Prostate gland (tissue), 2 donors: ENCODE measurements at regions not wholly inside any gene's neighbourhood (a gene's known extent, or its start where the extent isn't known, plus 50 kb on each side); places are given as distances from the start of the nearest gene placed in this dataset.

Experiments used
- DNase-seq: peaks from one replicate; pipeline ENCODE4 v3.0.0-alpha.2; 2019; ENCODE audit warnings: low spot score
- H3K27ac ChIP-seq, 2 donors: fragments of 200-600 bp; sonication (generic); 2 replicates each; pipeline ENCODE4 v1.5.1; 2017 to 2019
- H3K27me3 ChIP-seq: fragments of 200-600 bp; sonication (generic); replicated peaks from 2 replicates; pipeline ENCODE4 v1.5.1; 2019; ENCODE audit not compliant: insufficient read depth
- H3K36me3 ChIP-seq, 2 donors: fragments of 200-600 bp; sonication (generic); 1 replicate in 1 of 2; 2 replicates in 1 of 2; pipeline versions ENCODE4 v1.5.1 to v1.8.1; 2017 to 2019
- H3K4me1 ChIP-seq: fragments of 200-600 bp; sonication (generic); replicated peaks from 2 replicates; pipeline ENCODE4 v1.5.1; 2019
- H3K4me3 ChIP-seq, 2 donors: fragments of 200-600 bp; sonication (generic); 2 replicates each; pipeline ENCODE4 v1.5.1; 2017 to 2019
- H3K9me3 ChIP-seq: fragments of 200-600 bp; sonication (generic); 2 replicates; pipeline ENCODE4 v1.5.1; 2017
- POLR2A ChIP-seq: fragments of 450-650 bp; IDR thresholded peaks from one replicate; pipeline ENCODE4 v1.6.1; 2016; ENCODE audit warnings: antibody characterized with exemption, mild to moderate bottlenecking
- POLR2AphosphoS5 ChIP-seq: sonication (generic); formaldehyde crosslinking; IDR thresholded peaks from one replicate; pipeline ENCODE4 v1.6.1; 2017; ENCODE audit warnings: antibody characterized with exemption
- WGBS: methylation state at CpG from one replicate; pipeline ENCODE4 v1.1.5; 2018; 5-methylcytosine and 5-hydroxymethylcytosine counted together
- intact Hi-C: fragments of 100-400 bp; cut with DNase I; formaldehyde crosslinking; loops from one replicate; pipeline ENCODE4 v1.14.2; 2022
- TF ChIP-seq, protein P1 (sequence below), 4 experiments: fragments of 200-600 bp in 2 of 4; fragments of 450-650 bp in 2 of 4; sonication (generic) in 2 of 4; IDR thresholded peaks; 1 replicate in 3 of 4; 2 replicates in 1 of 4; pipeline ENCODE4 v1.5.1; 2016 to 2019; ENCODE audit warnings: antibody characterized with exemption in 4 of 4, mild to moderate bottlenecking in 2 of 4, moderate library complexity in 2 of 4

DNA sequence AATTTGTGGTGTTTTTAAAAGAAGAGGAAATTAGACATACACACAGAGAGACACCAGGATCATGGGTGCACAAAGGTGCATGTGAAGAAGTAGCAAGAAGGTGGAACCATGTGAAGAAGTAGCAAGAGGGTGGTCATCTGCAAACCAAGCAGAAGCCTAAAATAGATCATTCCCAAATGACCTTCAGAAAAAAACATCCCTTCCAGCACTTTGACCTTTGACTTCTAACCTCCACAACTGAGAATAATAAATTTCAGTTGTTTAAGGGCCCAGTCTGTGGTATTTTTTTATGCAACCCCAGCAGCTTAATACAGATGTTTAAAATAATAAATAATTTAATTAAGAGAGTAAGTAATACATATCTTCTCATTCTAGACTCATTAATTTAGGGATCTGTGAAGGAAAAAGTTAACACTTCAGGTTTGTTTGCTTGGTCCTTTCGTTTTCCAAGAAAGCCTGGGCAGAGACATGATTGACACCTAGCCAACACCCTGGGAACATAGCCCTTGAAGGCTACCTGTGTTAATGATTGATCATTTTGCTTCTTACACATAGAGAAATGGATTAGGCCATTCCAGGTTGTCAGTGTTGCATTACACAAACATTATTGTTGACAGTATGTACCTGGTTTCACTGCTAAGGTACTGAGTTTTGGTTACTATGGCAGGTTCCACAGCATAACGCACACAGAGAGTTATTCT is 1331.2 kb upstream of the GBE1 start:
- DNase-seq = no peak
- Histone ChIP-seq H3K27ac (no peak overlapping the region), H3K27me3 (no peaks in the 10 kb centered on the region), H3K4me1 (no peaks in the 10 kb centered on the region), H3K36me3 (no peaks in the 10 kb centered on the region), H3K9me3 (no peaks in the 10 kb centered on the region), H3K4me3 (no peak overlapping the region)
- TF ChIP-seq POLR2AphosphoS5 (no peak), POLR2A (no peak)
- TF ChIP-seq, protein P1, sequence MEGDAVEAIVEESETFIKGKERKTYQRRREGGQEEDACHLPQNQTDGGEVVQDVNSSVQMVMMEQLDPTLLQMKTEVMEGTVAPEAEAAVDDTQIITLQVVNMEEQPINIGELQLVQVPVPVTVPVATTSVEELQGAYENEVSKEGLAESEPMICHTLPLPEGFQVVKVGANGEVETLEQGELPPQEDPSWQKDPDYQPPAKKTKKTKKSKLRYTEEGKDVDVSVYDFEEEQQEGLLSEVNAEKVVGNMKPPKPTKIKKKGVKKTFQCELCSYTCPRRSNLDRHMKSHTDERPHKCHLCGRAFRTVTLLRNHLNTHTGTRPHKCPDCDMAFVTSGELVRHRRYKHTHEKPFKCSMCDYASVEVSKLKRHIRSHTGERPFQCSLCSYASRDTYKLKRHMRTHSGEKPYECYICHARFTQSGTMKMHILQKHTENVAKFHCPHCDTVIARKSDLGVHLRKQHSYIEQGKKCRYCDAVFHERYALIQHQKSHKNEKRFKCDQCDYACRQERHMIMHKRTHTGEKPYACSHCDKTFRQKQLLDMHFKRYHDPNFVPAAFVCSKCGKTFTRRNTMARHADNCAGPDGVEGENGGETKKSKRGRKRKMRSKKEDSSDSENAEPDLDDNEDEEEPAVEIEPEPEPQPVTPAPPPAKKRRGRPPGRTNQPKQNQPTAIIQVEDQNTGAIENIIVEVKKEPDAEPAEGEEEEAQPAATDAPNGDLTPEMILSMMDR (IDR thresholded peaks at IDR 0.05) = no peak
- WGBS = 67% methylated on average over 2 of the region's 2 CpGs
- intact Hi-C loops = no loop called here

DNA sequence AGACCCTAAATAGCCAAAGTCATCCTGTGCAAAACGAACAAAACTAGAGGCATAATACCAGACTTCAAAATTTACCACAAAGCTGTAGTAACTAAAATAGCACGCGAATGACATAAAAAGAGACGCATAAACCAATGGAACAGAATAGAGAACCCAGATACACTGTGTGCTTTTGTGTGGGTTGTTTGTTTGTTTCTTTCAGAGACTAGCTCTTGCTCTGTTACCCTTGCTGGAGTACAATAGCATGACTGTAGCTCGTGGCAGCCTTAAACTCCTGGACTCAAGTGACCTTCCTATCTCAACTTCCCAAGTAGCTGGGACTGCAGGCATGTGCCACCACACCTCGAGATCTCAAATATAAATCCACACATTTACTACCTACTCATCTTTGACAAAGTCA is 1314.6 kb upstream of the GBE1 start:
- Histone ChIP-seq H3K27ac (no peak overlapping the region), H3K9me3 (no peaks in the 10 kb centered on the region), H3K36me3 (no peaks in the 10 kb centered on the region), H3K4me3 (no peak overlapping the region), H3K4me1 (no peaks in the 10 kb centered on the region), H3K27me3 (no peaks in the 10 kb centered on the region)
- TF ChIP-seq POLR2A (no peak), POLR2AphosphoS5 (no peak)
- TF ChIP-seq, protein P1 (IDR thresholded peaks at IDR 0.05) = no peak
- no peak for DNase-seq
- intact Hi-C loops = no loop called here
- 76% methylated on average over 6 of the region's 6 CpGs for WGBS

DNA sequence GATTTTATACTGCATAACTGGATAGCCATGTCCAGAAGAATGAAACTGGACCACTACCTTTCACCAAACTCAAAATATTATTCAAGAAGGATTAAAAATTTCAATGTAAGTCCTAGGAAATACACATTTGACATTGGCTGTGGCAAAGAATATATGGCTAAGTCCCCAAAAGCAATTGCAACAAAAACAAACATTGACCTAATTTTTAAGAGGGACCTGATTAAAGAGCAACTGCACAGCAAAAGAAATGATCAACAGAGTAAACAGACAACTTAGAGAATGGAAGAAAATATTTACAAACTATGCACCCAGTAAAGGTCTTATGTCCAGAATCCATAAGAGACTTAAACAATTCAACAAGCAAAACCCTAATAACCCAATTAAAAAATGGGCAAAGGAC is 1313.0 kb upstream of the GBE1 start:
- Histone ChIP-seq H3K9me3 (no peaks in the 10 kb centered on the region), H3K36me3 (no peaks in the 10 kb centered on the region), H3K4me3 (no peak overlapping the region), H3K27me3 (no peaks in the 10 kb centered on the region), H3K4me1 (no peaks in the 10 kb centered on the region), H3K27ac (no peak overlapping the region)
- TF ChIP-seq, protein P1 (IDR thresholded peaks at IDR 0.05) = no peak
- TF ChIP-seq POLR2A (no peak), POLR2AphosphoS5 (no peak)
- intact Hi-C loops = no loop called here
- DNase-seq = no peak

DNA sequence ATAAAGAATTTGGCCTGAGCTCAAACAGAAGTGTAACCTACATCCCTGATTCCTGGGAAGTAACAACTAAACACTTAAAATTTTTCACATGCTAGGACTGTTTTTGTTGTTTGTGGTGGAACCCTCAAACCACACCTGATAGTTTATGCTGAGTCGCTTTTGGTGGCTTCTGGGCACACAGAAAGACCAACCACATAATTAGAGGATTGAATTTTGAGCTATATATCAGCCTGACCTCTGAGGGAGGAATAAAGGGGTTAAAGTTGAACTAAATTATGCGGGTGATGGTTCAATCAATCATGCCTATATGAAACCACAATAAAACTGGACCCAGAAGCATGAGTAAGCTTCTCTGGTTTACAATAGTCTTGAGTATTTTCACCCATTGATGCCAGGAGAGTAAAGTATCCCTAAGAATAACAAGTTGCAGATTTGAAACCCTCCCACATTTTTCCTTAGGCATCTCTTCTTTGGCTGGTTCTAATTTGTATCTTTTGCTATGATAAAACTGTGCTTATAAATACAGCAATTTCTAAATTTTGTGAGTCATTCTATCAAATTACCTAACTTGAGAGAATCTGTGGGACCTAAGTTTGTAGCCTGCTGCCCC is 1304.5 kb upstream of the GBE1 start:
- no peak overlapping the region for H3K27ac ChIP-seq
- 76% methylated on average over 2 of the region's 2 CpGs for WGBS
- H3K27me3 ChIP-seq = no peaks in the 10 kb centered on the region
- no peaks in the 10 kb centered on the region for H3K36me3 ChIP-seq
- no peak overlapping the region for H3K4me3 ChIP-seq
- TF ChIP-seq POLR2A = no peak
- TF ChIP-seq, protein P1 (IDR thresholded peaks at IDR 0.05) = no peak
- no peak for TF ChIP-seq POLR2AphosphoS5
- no peaks in the 10 kb centered on the region for H3K4me1 ChIP-seq
- intact Hi-C loops = no loop called here
- no peaks in the 10 kb centered on the region for H3K9me3 ChIP-seq
- DNase-seq = no peak

DNA sequence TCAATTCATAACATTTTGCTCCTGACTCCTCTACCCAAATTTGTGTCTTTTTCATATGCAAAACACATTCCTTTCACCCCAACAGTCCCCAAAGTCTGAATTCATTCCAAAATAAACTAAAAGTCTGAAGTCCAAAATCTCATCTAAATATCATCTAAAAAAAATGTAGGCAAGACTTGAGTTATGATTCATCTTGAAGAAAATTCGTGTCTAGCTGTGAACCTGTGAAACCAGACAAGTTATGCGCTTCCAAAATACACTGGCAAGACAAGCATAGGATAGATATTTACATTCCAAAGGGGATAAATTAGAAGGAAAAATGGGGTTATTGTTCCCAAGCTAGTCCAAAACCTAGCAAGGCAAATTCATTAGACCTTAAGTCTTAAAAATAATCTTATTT is 1302.0 kb upstream of the GBE1 start:
- 68% methylated on average over 2 of the region's 2 CpGs for WGBS
- no peak overlapping the region for H3K4me3 ChIP-seq
- no peaks in the 10 kb centered on the region for H3K27me3 ChIP-seq
- no peak overlapping the region for H3K27ac ChIP-seq
- no peaks in the 10 kb centered on the region for H3K36me3 ChIP-seq
- DNase-seq = no peak
- no peaks in the 10 kb centered on the region for H3K9me3 ChIP-seq
- H3K4me1 ChIP-seq = no peaks in the 10 kb centered on the region
- TF ChIP-seq POLR2AphosphoS5 (no peak), POLR2A (no peak)
- intact Hi-C loops = no loop called here
